ENCODE measurements at regions not wholly inside any gene's neighbourhood (a gene's known extent, or its start where the extent isn't known, plus 50 kb on each side); places are given as distances from the start of the nearest gene placed in this dataset.

- DNase-seq (ENCODE audit: low read depth) = no peak
Observed at GRCh38 chr4:140316799-140317198, 56.6 kb upstream of the SCOC start.

- DNase-seq (ENCODE audit: low read depth) = no peak
Observed at GRCh38 chr4:140315970-140316369, 57.5 kb upstream of the SCOC start.

GRCh38 chr4:140315438-140315837 is 58.0 kb upstream of the SCOC start:
- no peak for DNase-seq (ENCODE audit: low read depth)

GRCh38 chr4:140315019-140315418 is 58.4 kb upstream of the SCOC start:
- no peak for DNase-seq (ENCODE audit: low read depth)

GRCh38 chr4:140312100-140312499 is 61.3 kb upstream of the SCOC start:
- no peak for DNase-seq (ENCODE audit: low read depth)

GRCh38 chr4:140311257-140311835 is 62.1 kb upstream of the SCOC start:
- no peak for DNase-seq (ENCODE audit: low read depth)

GRCh38 chr4:140309124-140309870 is 64.1 kb upstream of the SCOC start:
- DNase-seq (ENCODE audit: low read depth) = peak; percentile 61

- peak; percentile 86 for DNase-seq (ENCODE audit: low read depth)
Observed at GRCh38 chr4:140308366-140309123, 64.9 kb upstream of the SCOC start.

- DNase-seq (ENCODE audit: low read depth) = no peak
Observed at GRCh38 chr4:140305053-140305452, 68.4 kb upstream of the SCOC start.

GRCh38 chr4:140304346-140304745 is 69.1 kb upstream of the SCOC start:
- no peak for DNase-seq (ENCODE audit: low read depth)

GRCh38 chr4:140302151-140302859 is 71.1 kb upstream of the SCOC start:
- DNase-seq (ENCODE audit: low read depth) = no peak

GRCh38 chr4:140300271-140300970 is 73.0 kb upstream of the SCOC start:
- DNase-seq (ENCODE audit: low read depth) = peak; percentile 89

GRCh38 chr4:140298001-140298400 is 75.4 kb upstream of the SCOC start:
- no peak for DNase-seq (ENCODE audit: low read depth)

- peak; percentile 43 for DNase-seq (ENCODE audit: low read depth)
Observed at GRCh38 chr4:140297221-140297570, 76.2 kb upstream of the SCOC start.

GRCh38 chr4:140296335-140297220 is 76.9 kb upstream of the SCOC start:
- DNase-seq (ENCODE audit: low read depth) = peak; percentile 93

GRCh38 chr4:140293979-140294378 is 79.5 kb upstream of the SCOC start:
- DNase-seq (ENCODE audit: low read depth) = no peak

GRCh38 chr4:140291259-140291658 is 82.2 kb upstream of the SCOC start:
- DNase-seq (ENCODE audit: low read depth) = no peak

- DNase-seq (ENCODE audit: low read depth) = no peak
Observed at GRCh38 chr4:140289486-140289885, 84.0 kb upstream of the SCOC start.

- peak; percentile 48 for DNase-seq (ENCODE audit: low read depth)
Observed at GRCh38 chr4:140286456-140286855, 87.0 kb upstream of the SCOC start.

GRCh38 chr4:140284456-140284855 is 89.0 kb upstream of the SCOC start:
- DNase-seq (ENCODE audit: low read depth) = no peak
